T-helper 2 cell treated with Interferon-gamma antibody and Interleukin-4, amounts not matched to agents 100 ng/mL and 5 ng/mL, for 36 hours (primary cell): ENCODE measurements at regions not wholly inside any gene's neighbourhood (a gene's known extent, or its start where the extent isn't known, plus 50 kb on each side); places are given as distances from the start of the nearest gene placed in this dataset.

Experiments
- intact Hi-C: fragments of 100-400 bp; cut with micrococcal nuclease; formaldehyde crosslinking; loops from one replicate; pipeline ENCODE4 v1.15.1; 2023

DNA sequence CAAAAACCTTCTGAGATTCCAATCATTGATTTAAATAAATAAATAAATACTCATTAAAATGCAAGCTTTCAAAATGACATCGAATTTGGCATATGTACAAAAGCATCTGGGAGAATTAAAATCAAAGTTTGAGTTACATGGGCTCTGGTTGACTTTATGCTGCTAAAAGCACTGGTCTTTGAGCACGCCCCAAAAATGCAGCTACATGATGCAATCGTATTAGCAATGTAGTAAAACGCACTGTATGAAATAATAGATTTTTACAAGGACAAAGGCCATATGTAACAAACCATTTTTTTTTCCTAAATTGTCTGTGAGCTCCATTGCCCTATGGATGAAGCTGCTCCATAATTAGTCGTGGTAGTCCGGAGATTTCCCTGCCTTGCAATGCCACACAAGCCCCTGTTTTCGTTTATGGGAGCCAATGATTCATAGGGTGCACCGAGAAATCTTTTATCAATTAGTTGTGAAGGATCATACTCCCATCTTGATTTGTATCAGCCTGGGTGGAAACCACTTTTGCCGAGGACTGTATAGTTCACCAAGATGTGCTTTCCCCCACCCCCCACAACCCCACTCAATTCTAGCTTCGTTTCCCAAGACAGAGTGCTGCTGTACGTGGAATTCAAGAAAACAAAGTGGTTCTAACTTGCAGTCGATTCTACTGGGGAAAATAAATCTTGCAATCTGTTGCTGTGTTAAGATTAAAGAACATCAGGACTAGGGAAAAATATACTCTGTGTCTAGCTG, 268.4 kb downstream of the IRS1 start:
- intact Hi-C loops = no loop called here

DNA sequence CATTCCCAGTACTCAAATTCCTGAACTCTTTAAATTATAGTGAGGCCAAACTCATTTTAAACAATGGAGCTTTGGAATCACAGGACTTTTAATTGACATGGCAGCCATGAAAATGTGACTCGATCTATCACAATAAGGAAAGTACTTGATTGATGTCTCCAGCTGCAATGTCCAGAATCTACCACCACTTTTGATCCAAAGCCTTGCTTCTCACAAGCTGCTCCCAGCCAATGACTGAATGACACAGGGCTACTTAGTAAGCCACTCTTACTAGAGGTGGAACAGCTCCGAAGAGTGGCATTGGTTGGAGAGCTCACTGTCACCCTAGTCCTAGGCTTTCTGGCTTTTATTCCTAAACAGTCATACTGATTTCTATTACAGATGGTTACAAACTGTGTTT, 270.1 kb downstream of the IRS1 start:
- intact Hi-C loops = no loop called here

DNA sequence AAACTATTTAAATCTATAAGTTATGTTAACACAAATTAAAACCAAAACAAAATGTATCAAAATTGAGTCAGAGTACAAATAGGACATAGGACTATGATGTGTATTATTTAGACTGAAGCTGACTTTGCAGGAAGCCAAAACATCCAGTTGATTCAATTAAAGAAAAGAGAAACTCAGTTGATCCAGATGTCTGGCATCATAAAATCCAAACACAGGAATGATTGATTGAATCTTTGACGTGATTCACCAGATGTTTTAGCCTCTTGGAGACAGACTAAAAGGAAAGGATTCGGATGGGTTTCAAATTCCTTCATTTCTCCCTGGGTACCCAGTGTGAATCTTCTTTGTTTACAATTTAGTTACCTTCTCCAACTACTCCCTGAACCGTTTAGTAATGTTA, 272.9 kb downstream of the IRS1 start:
- intact Hi-C loops = no loop called here

GRCh38 chr2:226524381-226524843, 275.2 kb downstream of the IRS1 start:
- intact Hi-C loops = no loop called here

GRCh38 chr2:226520723-226521122, 278.9 kb downstream of the IRS1 start:
- intact Hi-C loops = no loop called here

DNA sequence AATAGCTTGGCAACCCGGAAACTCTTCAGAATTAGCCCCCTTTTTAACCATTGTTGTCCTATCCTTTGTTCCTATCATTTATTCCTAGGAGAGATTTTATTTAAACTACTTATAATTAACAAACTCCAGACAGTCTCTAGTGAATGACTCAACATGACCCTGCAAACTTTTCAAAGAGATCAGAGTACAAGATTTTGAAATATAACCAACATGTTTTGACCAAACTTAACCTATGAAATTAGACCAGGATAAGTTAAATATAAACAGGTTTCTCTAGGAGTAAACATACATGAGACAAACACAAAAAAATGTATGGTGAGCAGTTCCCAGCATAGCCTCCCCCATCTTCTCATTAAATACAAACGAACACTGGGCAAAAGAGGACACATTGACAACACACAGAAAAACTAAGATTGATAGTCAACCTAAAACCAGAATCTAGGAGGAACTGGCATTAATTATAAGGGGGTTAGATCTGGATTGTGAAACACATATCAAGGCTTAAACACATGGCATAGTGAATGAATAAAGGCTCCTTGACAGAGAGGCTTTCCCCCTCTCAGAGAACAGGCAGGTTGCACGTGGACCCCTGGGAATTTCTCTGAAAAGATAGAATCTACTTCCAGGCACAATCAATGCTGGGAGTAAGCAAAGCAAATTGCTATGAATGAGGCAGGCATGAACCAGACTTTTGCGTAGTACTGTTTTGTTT, 284.1 kb downstream of the IRS1 start:
- intact Hi-C loops = loop anchor here (10.0 kb wide), 1 partner anchor 289 kb away; no protein-coding TSS in a partner anchor

GRCh38 chr2:226514895-226515294, 284.7 kb downstream of the IRS1 start:
- intact Hi-C loops = loop anchor here (10.0 kb wide), 1 partner anchor 290 kb away; no protein-coding TSS in a partner anchor

DNA sequence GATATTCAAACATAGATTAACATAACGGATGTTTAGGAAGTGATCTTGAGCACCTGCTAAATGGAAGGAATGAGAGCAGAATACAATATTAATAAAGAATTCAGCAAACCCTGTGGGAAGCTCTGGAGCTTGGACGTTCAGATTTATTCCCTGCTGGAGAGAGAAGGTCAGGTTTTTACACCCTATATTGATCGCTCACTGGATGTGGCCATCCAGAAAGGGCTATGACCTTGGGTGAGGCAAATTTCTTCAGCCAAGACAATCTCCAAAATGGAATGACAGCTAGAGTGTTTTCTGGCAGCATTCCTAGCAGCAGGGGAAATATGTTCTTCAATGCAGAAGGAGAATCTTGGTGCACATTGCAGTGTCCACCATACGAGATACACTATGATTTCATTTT, 288.3 kb downstream of the IRS1 start:
- intact Hi-C loops = loop anchor here (10.0 kb wide), 1 partner anchor 293 kb away; no protein-coding TSS in a partner anchor

- intact Hi-C loops = no loop called here
Observed at GRCh38 chr2:226508683-226509082, 290.9 kb downstream of the IRS1 start.

- intact Hi-C loops = no loop called here
Observed at GRCh38 chr2:226508005-226508404, 291.6 kb downstream of the IRS1 start.

GRCh38 chr2:226497146-226497909, 302.3 kb downstream of the IRS1 start:
- intact Hi-C loops = no loop called here

GRCh38 chr2:226496273-226496550, 303.4 kb downstream of the IRS1 start:
- intact Hi-C loops = no loop called here

DNA sequence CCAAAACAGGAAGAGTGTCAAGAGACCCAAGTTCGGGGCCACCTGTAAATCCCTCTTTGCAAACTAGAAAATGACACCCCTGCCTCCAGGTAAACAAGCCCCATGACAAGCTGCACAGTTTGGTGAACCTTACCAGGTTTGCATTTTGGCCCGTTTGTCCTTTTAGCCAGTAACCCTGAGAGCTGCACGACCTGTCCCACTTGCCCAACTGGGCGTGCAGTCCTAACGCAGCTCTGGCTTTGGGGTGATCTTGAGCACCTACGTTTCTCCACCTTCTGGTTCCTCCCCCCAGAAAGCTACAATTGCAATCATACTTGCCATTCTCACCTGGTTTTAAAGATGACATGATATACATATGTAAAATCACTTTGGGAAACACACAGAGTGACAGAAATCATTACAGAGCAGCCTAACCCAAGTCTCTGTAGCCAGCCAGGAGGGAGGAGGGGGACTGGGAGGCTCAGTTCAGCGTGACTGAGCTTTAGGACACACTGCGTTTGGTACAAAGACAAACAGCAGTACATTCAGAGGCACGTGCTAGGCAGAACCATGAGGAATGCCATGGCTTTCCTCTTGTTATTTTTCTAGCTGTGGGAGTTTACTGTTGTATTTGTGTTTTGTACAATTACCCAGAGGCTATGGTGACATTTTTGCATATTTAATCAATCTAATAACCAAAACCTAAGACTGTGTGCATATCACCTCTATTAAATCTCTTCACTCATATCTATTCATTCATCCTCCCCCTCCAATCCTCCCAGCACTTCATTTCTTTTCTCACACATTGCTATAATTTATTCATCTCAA, 304.0 kb downstream of the IRS1 start:
- intact Hi-C loops = no loop called here

GRCh38 chr2:226491112-226491511, 308.5 kb downstream of the IRS1 start:
- intact Hi-C loops = no loop called here

GRCh38 chr2:226489775-226490541, 309.7 kb downstream of the IRS1 start:
- intact Hi-C loops = no loop called here

DNA sequence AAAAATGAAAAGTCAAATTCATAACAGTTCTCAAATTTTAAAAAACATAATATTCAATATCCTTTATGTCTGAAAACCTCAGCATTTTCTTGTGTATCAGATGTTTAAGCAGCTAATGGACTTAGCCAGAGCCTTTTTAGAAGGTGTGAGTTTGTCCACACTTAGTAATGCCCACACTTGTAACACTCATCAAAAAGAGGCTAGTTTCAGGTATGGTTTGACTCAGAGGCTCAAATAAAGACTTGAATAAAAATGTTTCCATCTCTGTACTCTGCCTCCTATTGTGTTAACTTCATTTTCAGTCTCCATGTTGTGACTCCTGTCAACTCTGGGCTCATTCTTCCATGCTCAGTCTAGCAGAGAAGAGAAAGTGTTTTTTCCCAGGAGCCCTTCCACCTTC, 311.6 kb downstream of the IRS1 start:
- intact Hi-C loops = no loop called here

DNA sequence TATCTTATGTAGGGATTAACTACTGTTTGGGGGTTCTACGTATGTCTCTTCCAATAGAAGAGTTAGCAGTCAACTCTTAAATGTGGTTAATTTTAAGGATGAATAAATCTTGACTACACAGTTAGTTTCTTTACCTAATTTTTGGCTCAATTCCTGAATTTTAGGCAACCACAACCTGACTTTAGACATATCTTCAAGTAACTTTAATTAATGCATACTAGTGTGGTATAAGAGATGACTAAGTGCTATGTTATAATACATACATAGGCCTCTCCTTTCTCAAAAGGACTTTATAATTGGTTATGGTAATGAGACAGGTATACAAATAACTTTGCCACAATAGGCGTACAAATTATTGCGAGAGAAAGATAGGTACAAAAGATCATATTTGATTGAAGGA, 312.0 kb downstream of the IRS1 start:
- intact Hi-C loops = no loop called here

DNA sequence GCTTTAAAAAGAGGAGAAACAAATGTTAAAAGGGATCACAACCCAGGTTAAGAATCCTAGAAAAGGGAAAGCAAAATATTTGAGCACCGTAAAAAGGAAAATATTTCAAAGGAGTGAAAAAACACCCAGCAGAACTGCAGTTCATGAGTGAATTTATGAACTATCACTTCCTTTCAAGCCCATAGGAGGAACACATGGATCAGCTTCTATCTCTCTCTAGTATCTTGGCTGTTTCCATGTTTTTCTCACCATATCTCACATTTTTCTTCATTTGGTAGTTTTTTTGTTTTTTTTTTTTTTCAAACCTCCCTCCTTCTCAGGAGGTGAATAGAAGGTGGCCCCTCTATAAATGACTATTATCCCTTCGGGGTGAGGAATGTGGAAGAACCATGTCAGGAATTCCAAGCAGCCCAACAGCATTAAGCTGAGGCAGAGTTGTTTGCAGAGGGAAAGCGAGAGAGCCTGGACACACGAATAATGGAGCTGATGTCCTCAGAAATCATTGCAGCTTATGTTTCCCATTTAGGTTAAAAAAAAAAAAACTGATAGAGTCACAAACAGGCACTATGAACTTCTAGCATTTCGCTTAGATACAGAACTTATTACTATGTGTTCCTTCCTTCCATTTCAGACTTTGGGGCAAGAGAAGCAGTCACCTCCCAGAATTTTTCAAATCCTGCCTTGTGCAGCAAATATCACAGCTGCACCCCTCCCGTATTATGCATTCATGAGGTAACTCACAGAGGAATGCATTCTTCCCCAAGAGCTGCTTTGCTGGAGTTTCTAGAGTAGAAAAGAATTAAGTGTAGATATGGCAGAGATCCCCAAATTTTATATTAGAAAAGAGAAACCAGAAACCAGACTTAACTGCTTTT, 315.6 kb downstream of the IRS1 start:
- intact Hi-C loops = no loop called here

DNA sequence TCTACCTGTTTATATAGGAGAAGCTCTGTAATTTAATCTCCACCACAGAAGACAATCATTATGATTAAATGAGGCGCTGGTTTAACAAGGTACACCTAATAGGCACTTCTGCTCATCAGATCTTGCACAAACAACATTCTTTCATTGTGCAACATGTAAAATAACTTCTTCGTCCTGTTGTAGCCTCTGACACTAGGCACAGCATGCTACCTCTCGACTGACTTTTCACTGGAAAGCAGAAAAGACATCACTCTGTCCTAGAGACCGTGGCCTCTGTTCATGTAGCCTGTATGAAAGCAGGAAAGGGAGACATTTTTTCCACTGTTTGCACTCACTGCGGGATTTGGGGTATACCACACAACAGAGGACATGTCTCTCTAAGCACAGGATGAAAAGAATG, 316.5 kb downstream of the IRS1 start:
- intact Hi-C loops = no loop called here
